ENCODE measurements at regions not wholly inside any gene's neighbourhood (a gene's known extent, or its start where the extent isn't known, plus 50 kb on each side); places are given as distances from the start of the nearest gene placed in this dataset.

- WGBS, 3 donors, result 33 to 47% (median 40%) methylated on average over 4 of the region's 4 CpGs
- Histone ChIP-seq H3K27ac (ENCODE audit: low read depth in 1 of 3, low read length in 2 of 3) (peak overlapping the region in 2 of 3 donors; percentile 8 to 81), H3K4me1 (ENCODE audit: control insufficient read depth in 3 of 3, insufficient read depth in 2 of 3, low read depth in 1 of 3, low read length in 2 of 3) (peaks cover 5 to 21% (median 8%) of the 10 kb centered on the region in 3 donors), H3K9me3 (ENCODE audit: control insufficient read depth in 2 of 2, insufficient read depth in 1 of 2, low read depth in 1 of 2, low read length in 1 of 2) (no peaks in the 10 kb centered on the region), H3K36me3 (ENCODE audit: control insufficient read depth in 3 of 3, insufficient read depth in 2 of 3, low read depth in 1 of 3, low read length in 3 of 3) (no peaks in the 10 kb centered on the region), H3K27me3 (ENCODE audit: control insufficient read depth in 3 of 3, insufficient read depth in 3 of 3, low read length in 3 of 3) (no peaks in the 10 kb centered on the region), H3K4me3 (ENCODE audit: low read depth in 1 of 3, low read length in 3 of 3) (no peak overlapping the region)
- no peak for FAIRE-seq
- DNase-seq, result peak; percentile 58 to 66
Measured at GRCh38 chr13:109568339-109568818, 218.0 kb downstream of the IRS2 start.

GRCh38 chr13:109567315-109567714 is 219.1 kb downstream of the IRS2 start:
- H3K9me3 ChIP-seq (ENCODE audit: control insufficient read depth in 2 of 2, insufficient read depth in 1 of 2, low read depth in 1 of 2, low read length in 1 of 2), result no peaks in the 10 kb centered on the region
- FAIRE-seq (no peak), DNase-seq (no peak)
- no peak overlapping the region for H3K27ac ChIP-seq (ENCODE audit: low read depth in 1 of 3, low read length in 2 of 3)
- H3K4me1 ChIP-seq (ENCODE audit: control insufficient read depth in 3 of 3, insufficient read depth in 2 of 3, low read depth in 1 of 3, low read length in 2 of 3), result peaks cover 5 to 21% (median 8%) of the 10 kb centered on the region in 3 donors
- WGBS, 3 donors, result 68 to 96% (median 90%) methylated on average over 2 of the region's 2 CpGs
- H3K27me3 ChIP-seq (ENCODE audit: control insufficient read depth in 3 of 3, insufficient read depth in 3 of 3, low read length in 3 of 3), result no peaks in the 10 kb centered on the region
- no peak overlapping the region for H3K4me3 ChIP-seq (ENCODE audit: low read depth in 1 of 3, low read length in 3 of 3)
- no peaks in the 10 kb centered on the region for H3K36me3 ChIP-seq (ENCODE audit: control insufficient read depth in 3 of 3, insufficient read depth in 2 of 3, low read depth in 1 of 3, low read length in 3 of 3)

DNA sequence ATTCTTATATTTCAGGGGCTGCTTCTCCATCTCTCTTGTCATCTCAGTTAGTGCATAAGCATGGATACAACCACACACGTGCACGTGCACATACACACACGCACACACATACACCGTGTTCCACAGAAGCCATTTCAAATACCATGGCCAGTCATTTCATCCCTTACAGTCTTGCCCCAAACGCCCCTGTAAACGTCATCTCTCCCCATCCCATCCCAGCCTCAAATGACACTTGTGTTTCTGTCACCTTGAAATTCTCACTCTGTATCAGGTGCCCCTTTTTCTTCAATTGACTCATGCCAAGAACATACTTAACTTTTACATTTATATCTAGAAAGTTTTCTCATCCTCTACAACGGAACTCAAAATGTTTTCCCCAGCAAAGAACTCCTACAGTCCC is 220.5 kb downstream of the IRS2 start:
- Histone ChIP-seq H3K9me3 (ENCODE audit: control insufficient read depth in 2 of 2, insufficient read depth in 1 of 2, low read depth in 1 of 2, low read length in 1 of 2) (no peaks in the 10 kb centered on the region), H3K27ac (ENCODE audit: low read depth in 1 of 3, low read length in 2 of 3) (no peak overlapping the region), H3K36me3 (ENCODE audit: control insufficient read depth in 3 of 3, insufficient read depth in 2 of 3, low read depth in 1 of 3, low read length in 3 of 3) (no peaks in the 10 kb centered on the region), H3K27me3 (ENCODE audit: control insufficient read depth in 3 of 3, insufficient read depth in 3 of 3, low read length in 3 of 3) (no peaks in the 10 kb centered on the region), H3K4me3 (ENCODE audit: low read depth in 1 of 3, low read length in 3 of 3) (no peak overlapping the region), H3K4me1 (ENCODE audit: control insufficient read depth in 3 of 3, insufficient read depth in 2 of 3, low read depth in 1 of 3, low read length in 2 of 3) (peaks cover 5 to 21% (median 8%) of the 10 kb centered on the region in 3 donors)
- 86 to 93% (median 91%) methylated on average over 7 of the region's 7 CpGs for WGBS, 3 donors
- DNase-seq, result no peak
- no peak for FAIRE-seq

DNA sequence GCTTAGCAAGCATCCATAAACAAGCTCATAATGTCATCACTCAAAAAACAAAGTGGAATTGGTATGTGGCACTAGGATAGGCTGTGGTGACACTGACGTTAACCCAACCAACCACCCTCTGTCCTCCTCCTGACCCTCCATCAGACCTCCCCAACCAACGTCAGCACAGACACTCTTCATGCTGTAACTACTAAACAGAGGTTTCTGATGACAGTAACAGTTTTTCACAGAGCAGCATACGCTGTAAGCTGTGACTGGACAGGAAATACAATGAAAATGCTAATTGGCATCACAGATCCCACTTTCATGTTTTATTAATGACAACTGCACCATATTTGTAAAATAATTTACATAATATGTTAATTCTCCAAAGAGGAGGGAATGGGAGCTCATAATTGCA is 238.0 kb downstream of the IRS2 start:
- no peak overlapping the region for H3K27ac ChIP-seq (ENCODE audit: low read depth in 1 of 3, low read length in 2 of 3)
- H3K9me3 ChIP-seq (ENCODE audit: control insufficient read depth in 2 of 2, insufficient read depth in 1 of 2, low read depth in 1 of 2, low read length in 1 of 2), result peaks cover 0 to 3% of the 10 kb centered on the region in 2 donors
- H3K27me3 ChIP-seq (ENCODE audit: control insufficient read depth in 3 of 3, insufficient read depth in 3 of 3, low read length in 3 of 3), result peaks cover 0 to 1% (median 0%) of the 10 kb centered on the region in 3 donors
- DNase-seq (no peak), FAIRE-seq (no peak)
- H3K4me1 ChIP-seq (ENCODE audit: control insufficient read depth in 3 of 3, insufficient read depth in 2 of 3, low read depth in 1 of 3, low read length in 2 of 3), result no peaks in the 10 kb centered on the region
- 64 to 90% (median 67%) methylated on average over 3 of the region's 3 CpGs for WGBS, 3 donors
- no peak overlapping the region for H3K4me3 ChIP-seq (ENCODE audit: low read depth in 1 of 3, low read length in 3 of 3)
- no peaks in the 10 kb centered on the region for H3K36me3 ChIP-seq (ENCODE audit: control insufficient read depth in 3 of 3, insufficient read depth in 2 of 3, low read depth in 1 of 3, low read length in 3 of 3)

DNA sequence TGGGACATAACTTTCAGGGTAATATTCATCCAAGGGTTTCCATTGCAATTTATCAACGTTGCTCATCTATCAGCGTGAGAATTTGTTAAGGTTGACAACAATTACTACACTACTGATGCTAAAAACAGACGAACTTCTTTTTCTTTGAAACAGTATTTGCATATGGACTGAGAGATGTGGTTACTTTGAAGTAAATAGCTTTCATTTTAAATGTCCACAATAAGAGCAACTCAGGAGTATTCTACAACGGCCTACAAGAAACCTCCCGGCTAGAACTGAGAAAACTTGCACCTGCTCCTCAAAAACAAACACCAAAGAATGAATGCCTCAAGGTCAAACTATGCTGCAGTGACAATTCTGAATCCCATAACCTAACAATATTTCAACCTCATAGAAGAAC is 238.4 kb downstream of the IRS2 start:
- DNase-seq (no peak), FAIRE-seq (no peak)
- Histone ChIP-seq H3K9me3 (ENCODE audit: control insufficient read depth in 2 of 2, insufficient read depth in 1 of 2, low read depth in 1 of 2, low read length in 1 of 2) (no peaks in the 10 kb centered on the region), H3K4me1 (ENCODE audit: control insufficient read depth in 3 of 3, insufficient read depth in 2 of 3, low read depth in 1 of 3, low read length in 2 of 3) (no peaks in the 10 kb centered on the region), H3K27ac (ENCODE audit: low read depth in 1 of 3, low read length in 2 of 3) (no peak overlapping the region), H3K4me3 (ENCODE audit: low read depth in 1 of 3, low read length in 3 of 3) (no peak overlapping the region), H3K27me3 (ENCODE audit: control insufficient read depth in 3 of 3, insufficient read depth in 3 of 3, low read length in 3 of 3) (peaks cover 0 to 1% (median 0%) of the 10 kb centered on the region in 3 donors), H3K36me3 (ENCODE audit: control insufficient read depth in 3 of 3, insufficient read depth in 2 of 3, low read depth in 1 of 3, low read length in 3 of 3) (no peaks in the 10 kb centered on the region)
- 73 to 85% (median 78%) methylated on average over 5 of the region's 5 CpGs for WGBS, 3 donors

DNA sequence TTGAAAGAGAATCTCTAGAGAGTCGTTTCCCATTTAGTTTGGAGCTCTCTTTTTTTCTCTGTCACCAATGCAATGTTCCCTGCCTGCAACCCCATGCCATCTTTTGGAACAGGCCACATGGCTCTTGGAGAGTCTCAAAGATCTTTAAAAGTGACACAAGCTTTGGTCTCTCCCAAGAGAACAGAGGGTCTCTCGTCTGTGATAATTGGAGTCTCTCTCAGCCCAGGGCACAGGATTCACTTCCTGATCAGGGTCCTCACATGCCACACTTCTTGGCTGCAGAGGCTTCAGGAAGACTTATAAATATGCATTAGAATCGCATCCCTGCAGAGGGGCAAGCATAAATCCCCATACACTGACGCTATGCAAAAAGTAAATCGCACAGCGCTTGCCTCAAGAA is 240.5 kb downstream of the IRS2 start:
- H3K27me3 ChIP-seq (ENCODE audit: control insufficient read depth in 3 of 3, insufficient read depth in 3 of 3, low read length in 3 of 3), result peaks cover 0 to 2% (median 1%) of the 10 kb centered on the region in 3 donors
- no peaks in the 10 kb centered on the region for H3K4me1 ChIP-seq (ENCODE audit: control insufficient read depth in 3 of 3, insufficient read depth in 2 of 3, low read depth in 1 of 3, low read length in 2 of 3)
- WGBS, 3 donors, result 66 to 84% (median 83%) methylated on average over 6 of the region's 6 CpGs
- FAIRE-seq (no peak), DNase-seq (no peak)
- H3K36me3 ChIP-seq (ENCODE audit: control insufficient read depth in 3 of 3, insufficient read depth in 2 of 3, low read depth in 1 of 3, low read length in 3 of 3), result no peaks in the 10 kb centered on the region
- H3K4me3 ChIP-seq (ENCODE audit: low read depth in 1 of 3, low read length in 3 of 3), result no peak overlapping the region
- no peak overlapping the region for H3K27ac ChIP-seq (ENCODE audit: low read depth in 1 of 3, low read length in 2 of 3)
- peaks cover 0 to 3% of the 10 kb centered on the region in 2 donors for H3K9me3 ChIP-seq (ENCODE audit: control insufficient read depth in 2 of 2, insufficient read depth in 1 of 2, low read depth in 1 of 2, low read length in 1 of 2)

DNA sequence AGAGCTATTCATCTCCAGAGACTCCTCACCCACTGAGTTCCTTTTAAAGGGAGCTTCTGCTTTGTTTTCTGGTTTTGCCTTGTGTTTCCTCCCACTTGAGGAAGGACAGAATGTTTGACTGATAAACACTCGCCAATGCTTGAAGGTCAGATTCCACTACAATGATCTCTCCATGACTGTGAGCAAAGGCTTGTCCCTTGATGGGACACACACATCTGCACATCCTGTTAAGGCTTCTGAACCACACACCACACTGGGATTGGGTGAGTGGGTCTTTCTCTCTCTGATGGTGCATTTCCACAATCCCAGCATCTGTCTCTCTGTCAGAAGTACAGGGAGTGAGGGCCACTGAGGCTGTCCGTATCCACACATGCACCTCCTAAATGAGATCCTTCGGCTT is 245.3 kb downstream of the IRS2 start:
- Histone ChIP-seq H3K27ac (ENCODE audit: low read depth in 1 of 3, low read length in 2 of 3) (no peak overlapping the region), H3K4me1 (ENCODE audit: control insufficient read depth in 3 of 3, insufficient read depth in 2 of 3, low read depth in 1 of 3, low read length in 2 of 3) (no peaks in the 10 kb centered on the region), H3K36me3 (ENCODE audit: control insufficient read depth in 3 of 3, insufficient read depth in 2 of 3, low read depth in 1 of 3, low read length in 3 of 3) (no peaks in the 10 kb centered on the region), H3K9me3 (ENCODE audit: control insufficient read depth in 2 of 2, insufficient read depth in 1 of 2, low read depth in 1 of 2, low read length in 1 of 2) (peaks cover 0 to 3% of the 10 kb centered on the region in 2 donors), H3K27me3 (ENCODE audit: control insufficient read depth in 3 of 3, insufficient read depth in 3 of 3, low read length in 3 of 3) (peaks cover 0 to 2% (median 0%) of the 10 kb centered on the region in 3 donors), H3K4me3 (ENCODE audit: low read depth in 1 of 3, low read length in 3 of 3) (no peak overlapping the region)
- WGBS, 3 donors, result 72 to 73% (median 73%) methylated on average over 3 of the region's 3 CpGs
- FAIRE-seq (no peak), DNase-seq (no peak)

DNA sequence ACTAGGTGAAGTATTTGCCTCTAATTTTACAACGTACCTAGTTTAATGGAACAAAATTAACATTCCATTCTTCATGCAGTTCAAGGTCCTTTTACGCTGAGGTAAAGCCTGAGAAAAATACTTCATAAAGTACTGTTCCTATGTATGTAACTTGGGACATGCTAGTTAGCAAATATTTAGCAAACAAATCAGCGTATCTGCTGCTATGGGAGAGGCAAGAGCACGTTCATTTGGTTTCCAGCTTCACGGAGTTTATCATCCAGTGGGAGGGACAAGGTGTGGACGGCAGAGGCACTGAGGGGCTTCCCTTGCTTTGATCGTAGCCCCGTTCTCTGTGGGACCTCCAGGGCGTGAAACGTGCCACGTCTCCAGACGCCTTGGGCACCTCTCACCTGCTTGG is 248.8 kb downstream of the IRS2 start:
- DNase-seq, result peak in 1 of 2 donors; percentile 18
- Histone ChIP-seq H3K36me3 (ENCODE audit: control insufficient read depth in 3 of 3, insufficient read depth in 2 of 3, low read depth in 1 of 3, low read length in 3 of 3) (no peaks in the 10 kb centered on the region), H3K4me1 (ENCODE audit: control insufficient read depth in 3 of 3, insufficient read depth in 2 of 3, low read depth in 1 of 3, low read length in 2 of 3) (no peaks in the 10 kb centered on the region), H3K4me3 (ENCODE audit: low read depth in 1 of 3, low read length in 3 of 3) (no peak overlapping the region), H3K27ac (ENCODE audit: low read depth in 1 of 3, low read length in 2 of 3) (no peak overlapping the region), H3K27me3 (ENCODE audit: control insufficient read depth in 3 of 3, insufficient read depth in 3 of 3, low read length in 3 of 3) (peaks cover 0 to 2% (median 0%) of the 10 kb centered on the region in 3 donors), H3K9me3 (ENCODE audit: control insufficient read depth in 2 of 2, insufficient read depth in 1 of 2, low read depth in 1 of 2, low read length in 1 of 2) (peaks cover 0 to 5% of the 10 kb centered on the region in 2 donors)
- 45 to 64% (median 59%) methylated on average over 12 of the region's 12 CpGs for WGBS, 3 donors
- FAIRE-seq, result no peak

GRCh38 chr13:109533350-109533749 is 253.0 kb downstream of the IRS2 start:
- Histone ChIP-seq H3K9me3 (ENCODE audit: control insufficient read depth in 2 of 2, insufficient read depth in 1 of 2, low read depth in 1 of 2, low read length in 1 of 2) (peaks cover 0 to 3% of the 10 kb centered on the region in 2 donors), H3K4me3 (ENCODE audit: low read depth in 1 of 3, low read length in 3 of 3) (no peak overlapping the region), H3K4me1 (ENCODE audit: control insufficient read depth in 3 of 3, insufficient read depth in 2 of 3, low read depth in 1 of 3, low read length in 2 of 3) (no peaks in the 10 kb centered on the region), H3K36me3 (ENCODE audit: control insufficient read depth in 3 of 3, insufficient read depth in 2 of 3, low read depth in 1 of 3, low read length in 3 of 3) (no peaks in the 10 kb centered on the region), H3K27ac (ENCODE audit: low read depth in 1 of 3, low read length in 2 of 3) (no peak overlapping the region), H3K27me3 (ENCODE audit: control insufficient read depth in 3 of 3, insufficient read depth in 3 of 3, low read length in 3 of 3) (no peaks in the 10 kb centered on the region)
- 92 to 94% (median 93%) methylated on average over 11 of the region's 11 CpGs for WGBS, 3 donors
- FAIRE-seq (no peak), DNase-seq (no peak)

Measured in small intestine (tissue), 7 donors.